ENCODE measurements at regions not wholly inside any gene's neighbourhood (a gene's known extent, or its start where the extent isn't known, plus 50 kb on each side); places are given as distances from the start of the nearest gene placed in this dataset.

DNA sequence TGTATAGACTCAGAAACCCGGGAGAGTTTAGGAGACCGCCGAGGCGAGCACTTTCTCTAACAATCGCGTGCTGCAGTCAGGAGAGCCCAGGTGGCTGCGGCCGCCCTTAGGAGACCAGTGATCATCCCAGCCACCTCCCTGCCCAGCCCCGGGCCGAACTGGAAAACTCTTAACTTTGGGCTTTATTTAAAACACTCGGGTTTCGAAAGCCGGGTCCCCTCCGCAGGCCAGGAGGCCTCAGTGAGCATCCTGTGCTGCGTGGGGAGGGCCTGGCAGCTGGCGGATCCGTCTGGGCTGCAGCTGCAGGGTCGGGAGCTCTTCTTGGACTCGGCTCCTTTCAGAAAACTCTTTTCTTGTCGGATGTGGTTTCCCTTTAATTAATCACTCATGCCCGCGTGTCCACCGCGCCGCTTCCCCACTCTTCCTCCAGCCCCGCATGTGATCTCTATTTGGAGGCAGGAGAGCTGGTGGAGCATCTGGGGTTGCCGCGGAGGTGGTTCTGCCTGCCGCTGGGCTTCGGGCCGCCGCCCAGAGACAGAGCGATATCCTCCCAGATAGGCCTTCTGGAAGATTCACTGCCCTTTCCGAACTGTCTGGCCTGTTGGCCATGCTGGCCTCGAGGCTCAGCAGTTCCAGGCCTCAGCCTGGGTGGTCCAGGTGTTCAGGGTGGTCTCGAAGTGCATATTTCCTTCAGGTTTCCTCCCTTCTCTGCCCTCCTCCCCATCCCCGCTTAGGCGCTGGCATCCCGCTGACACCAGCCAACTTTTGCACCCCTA, 59.5 kb downstream of the TMEM174 start:
- no peak for DNase-seq
- ATAC-seq = peak; percentile 30
- Mint-ChIP-seq H3K4me3 (peak overlapping the region; percentile 61), H3K36me3 (ENCODE audit: low read depth) (peaks cover 2% of the 10 kb centered on the region), H3K4me1 (peaks cover 16% of the 10 kb centered on the region), H3K27me3 (peaks cover 61% of the 10 kb centered on the region), H3K27ac (no peak overlapping the region)
- H3K9me3 ChIP-seq (ENCODE audit: control insufficient read depth, low read length, poor library complexity, severe bottlenecking) = no peaks in the 10 kb centered on the region

DNA sequence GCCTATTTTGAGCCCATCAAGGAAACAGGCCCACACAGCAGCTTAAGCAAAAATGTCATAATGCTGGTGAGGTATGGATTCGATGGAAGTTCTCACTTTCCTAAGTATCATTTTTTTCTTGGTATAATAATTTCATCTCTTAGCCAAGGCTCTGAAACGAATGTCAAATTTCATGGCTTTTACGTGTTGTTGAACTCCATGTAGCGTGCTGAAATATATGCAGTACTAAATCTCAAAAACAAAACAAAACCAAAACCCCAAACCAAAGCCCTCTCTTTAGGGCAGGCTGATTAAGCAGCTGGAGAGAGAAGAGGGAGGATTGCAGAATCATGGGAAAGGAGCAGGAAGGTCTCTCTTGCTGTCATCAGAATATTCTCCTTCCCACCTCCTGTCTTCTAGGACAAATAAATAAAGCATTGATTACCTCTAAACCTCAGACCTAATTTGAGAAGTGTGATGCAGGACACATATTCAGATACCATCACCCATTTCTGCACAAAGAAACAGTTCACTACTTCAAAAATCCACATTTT, 58.3 kb downstream of the TMEM174 start:
- Mint-ChIP-seq H3K4me3 (peak overlapping the region; percentile 61), H3K4me1 (peaks cover 14% of the 10 kb centered on the region), H3K27ac (no peak overlapping the region), H3K27me3 (peaks cover 72% of the 10 kb centered on the region), H3K36me3 (ENCODE audit: low read depth) (peaks cover 2% of the 10 kb centered on the region)
- DNase-seq (no peak), ATAC-seq (no peak)
- no peaks in the 10 kb centered on the region for H3K9me3 ChIP-seq (ENCODE audit: control insufficient read depth, low read length, poor library complexity, severe bottlenecking)

GRCh38 chr5:73230264-73231245, 57.6 kb downstream of the TMEM174 start:
- H3K36me3 Mint-ChIP-seq (ENCODE audit: low read depth) = no peaks in the 10 kb centered on the region
- no peak overlapping the region for H3K4me3 Mint-ChIP-seq
- H3K27ac Mint-ChIP-seq = no peak overlapping the region
- ATAC-seq = no peak
- H3K4me1 Mint-ChIP-seq = peaks cover 14% of the 10 kb centered on the region
- peaks cover 80% of the 10 kb centered on the region for H3K27me3 Mint-ChIP-seq
- DNase-seq = no peak
- H3K9me3 ChIP-seq (ENCODE audit: control insufficient read depth, low read length, poor library complexity, severe bottlenecking) = no peaks in the 10 kb centered on the region

GRCh38 chr5:73229271-73229670, 56.3 kb downstream of the TMEM174 start:
- Mint-ChIP-seq H3K27ac (no peak overlapping the region), H3K36me3 (ENCODE audit: low read depth) (no peaks in the 10 kb centered on the region), H3K4me1 (peaks cover 12% of the 10 kb centered on the region), H3K4me3 (no peak overlapping the region), H3K27me3 (peaks cover 84% of the 10 kb centered on the region)
- no peaks in the 10 kb centered on the region for H3K9me3 ChIP-seq (ENCODE audit: control insufficient read depth, low read length, poor library complexity, severe bottlenecking)
- no peak for ATAC-seq
- no peak for DNase-seq

- Mint-ChIP-seq H3K36me3 (ENCODE audit: low read depth) (no peaks in the 10 kb centered on the region), H3K27me3 (peaks cover 80% of the 10 kb centered on the region), H3K4me3 (no peak overlapping the region), H3K27ac (no peak overlapping the region), H3K4me1 (peaks cover 8% of the 10 kb centered on the region)
- no peak for ATAC-seq
- DNase-seq = no peak
- H3K9me3 ChIP-seq (ENCODE audit: control insufficient read depth, low read length, poor library complexity, severe bottlenecking) = no peaks in the 10 kb centered on the region
Observed at GRCh38 chr5:73228052-73228451, 55.1 kb downstream of the TMEM174 start.

All from T-helper 17 cell (primary cell).